NCI-H2029 treated with DMSO at 0.1 percent for 48 hours (cell line): ENCODE measurements at regions not wholly inside any gene's neighbourhood (a gene's known extent, or its start where the extent isn't known, plus 50 kb on each side); places are given as distances from the start of the nearest gene placed in this dataset.

ENCODE experiments used
- DNase-seq: peaks from one replicate; lab custom pipeline; 2025; lab: John Stamatoyannopoulos, UW

DNA sequence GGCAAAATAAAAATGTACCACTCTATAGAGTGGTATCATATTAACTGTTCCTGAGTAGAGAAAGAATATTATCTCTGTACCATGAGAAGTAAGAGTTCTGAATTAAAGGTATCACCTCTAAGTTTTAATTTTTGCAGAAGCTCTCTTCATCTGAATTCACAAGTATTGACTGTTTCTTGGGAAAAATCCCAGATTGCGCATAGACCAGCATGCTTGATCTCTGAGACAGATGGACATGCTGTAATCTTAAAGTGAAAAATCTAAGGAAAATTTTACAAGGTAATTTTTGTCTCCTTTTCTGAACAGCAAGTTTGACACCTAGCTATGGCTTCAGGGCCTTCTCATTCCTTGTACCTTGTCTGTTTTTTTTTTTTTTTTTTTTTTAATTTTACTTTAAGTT, 1050.7 kb upstream of the RBFOX1 start:
- DNase-seq: no peak

DNA sequence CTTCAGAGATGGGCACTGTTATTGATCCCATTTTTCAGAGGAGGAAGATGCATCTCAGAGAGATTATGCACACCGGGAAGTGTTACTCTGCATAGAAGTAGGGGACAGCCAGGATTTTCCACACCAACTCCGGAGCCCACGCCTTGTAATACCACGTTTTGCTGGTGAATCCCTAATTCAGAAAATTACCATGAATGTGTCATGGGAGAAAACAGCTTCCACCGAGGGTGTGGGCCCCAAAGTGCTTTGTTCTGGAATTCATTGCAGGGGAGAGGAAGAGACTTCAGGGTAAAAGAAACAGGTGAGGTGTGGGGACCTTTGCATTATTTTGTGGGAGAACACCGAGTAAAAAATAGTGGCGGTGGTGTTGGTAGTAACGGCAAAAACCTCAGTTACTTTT, 1051.4 kb upstream of the RBFOX1 start:
- no peak for DNase-seq

DNA sequence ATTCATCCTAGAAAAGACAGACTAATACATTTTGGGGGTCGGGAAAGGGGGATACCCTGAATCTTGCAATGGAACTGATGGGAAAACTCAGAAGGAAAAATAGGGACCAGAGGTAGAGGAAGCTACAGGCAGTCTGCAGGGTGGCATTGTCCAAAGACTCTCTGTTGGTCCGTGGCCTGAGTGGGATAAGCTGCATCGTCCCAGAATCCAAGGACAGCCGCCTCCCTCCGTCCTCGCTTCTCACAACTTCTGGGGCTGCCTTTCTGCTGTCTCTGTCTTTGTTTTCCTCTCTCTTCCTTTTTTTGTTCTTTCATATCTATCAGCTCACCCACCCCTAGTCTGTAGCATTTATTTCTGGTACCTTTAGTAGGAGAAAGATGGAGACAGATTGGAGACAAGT, 1052.6 kb upstream of the RBFOX1 start:
- no peak for DNase-seq

DNA sequence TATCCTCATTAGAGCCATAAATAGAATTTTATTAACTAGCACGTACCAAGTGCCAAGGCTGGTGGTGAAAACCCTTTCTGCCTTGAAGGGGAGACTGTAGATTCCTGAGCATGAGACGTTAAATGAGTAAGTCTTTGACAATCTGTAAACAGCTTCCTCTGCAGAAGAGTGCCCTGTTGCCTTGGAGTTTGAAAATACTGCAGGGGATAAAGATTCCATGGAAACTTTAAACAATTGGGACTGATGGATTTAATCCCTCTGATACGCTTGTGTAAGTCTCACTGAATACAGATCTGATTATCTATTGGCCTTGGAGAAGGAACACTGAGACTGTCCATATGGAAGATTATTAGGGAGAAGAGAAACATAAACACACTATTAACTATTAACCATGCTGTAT, 1053.4 kb upstream of the RBFOX1 start:
- no peak for DNase-seq

DNA sequence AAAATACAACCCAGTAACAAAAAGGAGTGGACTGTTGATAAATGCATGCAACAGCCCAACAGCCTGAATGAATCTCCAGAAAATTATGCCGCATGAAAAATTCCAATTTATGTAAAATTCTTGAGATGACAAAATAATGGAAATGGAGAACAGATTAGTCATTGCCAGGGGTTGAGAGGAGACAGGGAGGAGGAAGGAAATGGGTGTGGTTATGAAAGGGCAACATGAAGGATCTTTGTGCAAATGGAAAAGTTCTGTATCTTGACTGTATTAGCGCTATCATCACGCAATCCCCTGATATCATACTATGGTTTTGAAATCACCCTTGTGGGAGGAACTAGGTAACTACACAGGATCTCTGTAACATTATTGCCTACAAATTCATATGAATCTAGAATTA, 1058.3 kb upstream of the RBFOX1 start:
- no peak for DNase-seq

DNA sequence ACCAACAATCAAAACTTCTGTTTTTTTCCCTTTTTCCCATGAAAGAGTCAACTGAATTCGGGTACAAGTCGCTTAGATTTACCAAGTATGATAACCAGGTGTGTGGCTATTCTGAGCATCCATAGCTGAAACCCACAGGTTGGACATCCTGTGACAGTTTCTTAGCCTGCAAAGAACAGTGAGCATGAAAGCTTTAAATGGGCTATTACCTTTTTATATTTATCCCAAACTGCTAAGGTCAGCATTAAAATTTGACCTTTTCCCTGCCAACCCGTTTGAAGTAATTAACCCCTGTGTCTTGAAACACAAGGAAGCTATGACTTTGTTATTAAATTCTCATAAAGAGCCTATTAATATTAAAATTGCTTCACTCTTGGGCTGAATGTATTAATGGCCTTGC, 1065.0 kb upstream of the RBFOX1 start:
- DNase-seq: no peak

DNA sequence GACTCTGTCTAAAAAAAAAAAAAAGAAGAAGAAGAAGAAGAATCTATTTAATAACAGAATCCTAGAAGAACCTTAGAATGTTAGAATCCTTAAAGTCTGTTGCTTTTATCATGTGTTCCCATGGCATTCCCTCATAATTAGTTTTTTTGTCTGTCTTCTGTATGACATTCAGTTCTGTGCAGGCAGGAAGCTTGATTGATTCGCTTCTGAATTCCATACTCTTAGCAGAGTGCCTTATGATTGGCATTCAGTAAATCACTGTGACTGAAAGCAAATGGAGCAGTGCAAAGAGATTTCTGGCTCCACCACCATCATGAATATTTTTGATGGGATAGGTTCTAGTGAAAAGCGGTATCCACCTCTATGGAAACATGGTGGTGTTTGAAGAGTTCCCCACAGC, 1065.9 kb upstream of the RBFOX1 start:
- DNase-seq: no peak

DNA sequence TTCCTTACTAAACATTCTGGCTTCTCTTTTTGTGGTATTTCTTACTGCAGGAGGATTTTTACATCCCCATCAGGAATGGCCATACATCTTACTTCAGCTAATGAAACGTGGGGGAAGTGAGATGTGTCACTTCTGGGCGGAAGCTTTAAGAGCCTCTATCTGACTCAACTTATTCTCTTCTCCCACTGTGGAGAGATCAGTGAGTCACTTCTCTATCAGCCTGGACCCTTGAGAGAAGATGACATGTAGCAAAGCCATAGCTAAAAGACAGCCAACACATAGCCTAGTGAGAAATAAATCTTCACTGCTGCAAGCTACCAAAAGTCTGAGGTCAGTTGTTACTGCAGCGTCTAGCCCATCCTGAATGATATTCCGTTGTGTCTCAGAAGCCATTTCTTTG, 1066.7 kb upstream of the RBFOX1 start:
- no peak for DNase-seq

DNA sequence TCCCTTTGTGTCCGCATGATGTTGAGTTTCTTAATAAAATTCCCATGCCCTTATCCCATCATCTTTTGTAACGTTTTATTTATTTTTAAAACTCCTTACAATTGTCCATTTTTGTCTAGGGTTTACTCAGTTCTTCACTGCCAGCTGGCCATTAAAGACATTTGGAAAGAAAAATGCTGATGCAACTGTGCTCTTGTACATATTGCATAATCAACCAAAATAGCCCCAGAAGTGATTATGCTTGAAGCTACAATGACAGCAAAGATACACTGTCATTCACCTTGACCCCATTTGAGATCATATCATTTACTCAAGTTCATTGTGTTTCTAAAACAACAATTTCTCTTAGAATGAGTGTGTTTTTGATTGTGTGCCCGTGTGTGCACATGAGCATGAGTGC, 1074.6 kb upstream of the RBFOX1 start:
- DNase-seq: no peak

DNA sequence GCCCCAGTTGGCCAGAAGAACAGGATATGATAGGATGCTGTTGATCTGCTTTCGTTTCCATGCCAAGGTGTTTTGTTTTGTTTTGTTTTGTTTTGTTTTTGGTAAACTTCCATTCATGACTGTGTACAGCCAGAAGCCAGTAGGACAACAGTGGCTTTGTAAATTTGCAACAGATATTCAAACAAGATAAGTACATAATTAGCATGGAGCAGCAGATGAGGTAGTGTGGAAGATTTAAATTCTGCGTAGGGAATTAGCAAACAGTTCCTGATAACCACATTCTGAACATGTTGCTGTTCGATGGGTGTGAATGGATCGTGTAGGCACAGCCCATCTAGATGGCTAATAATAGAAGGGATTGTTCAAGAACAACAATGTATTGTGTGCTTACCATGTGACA, 1080.1 kb upstream of the RBFOX1 start:
- DNase-seq: no peak

DNA sequence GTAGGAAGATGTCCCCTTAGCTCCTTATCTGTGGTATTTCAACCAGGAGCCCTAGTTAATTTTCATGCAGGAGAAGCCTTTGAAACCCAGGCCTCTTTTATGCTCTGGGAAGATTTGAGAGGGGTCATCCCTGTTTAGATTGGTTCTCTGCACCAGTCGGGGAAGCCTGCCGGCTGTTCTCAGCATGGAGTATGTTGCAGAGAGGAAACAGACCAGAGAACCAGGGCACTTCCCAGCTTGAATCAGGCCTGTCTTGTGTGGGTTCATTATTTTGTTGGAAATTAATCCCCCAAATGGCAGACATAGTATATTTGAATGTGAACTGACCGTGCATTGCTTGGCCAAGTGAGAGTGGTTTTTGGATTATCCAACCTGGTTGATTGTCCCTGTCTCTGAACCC, 1082.1 kb upstream of the RBFOX1 start:
- no peak for DNase-seq

DNA sequence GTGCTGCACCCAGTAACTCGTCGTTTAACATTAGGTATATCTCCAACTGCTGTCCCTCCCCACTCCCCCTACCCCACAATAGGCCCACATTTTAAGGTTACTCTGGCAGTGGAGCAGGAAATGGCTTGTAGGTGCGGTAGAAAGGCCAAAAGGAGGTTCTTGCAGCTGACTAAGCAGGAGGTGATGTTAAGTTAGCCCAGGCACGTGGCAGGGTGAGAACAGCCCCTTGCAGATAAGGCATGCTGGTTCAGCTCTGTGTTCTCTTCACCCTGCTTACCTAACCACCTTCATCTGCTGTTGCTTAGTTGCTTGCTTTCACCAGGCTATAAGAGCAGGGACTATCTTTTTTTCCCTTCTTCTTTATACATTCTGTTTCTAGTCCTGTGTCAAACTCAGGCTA, 1082.8 kb upstream of the RBFOX1 start:
- no peak for DNase-seq

DNA sequence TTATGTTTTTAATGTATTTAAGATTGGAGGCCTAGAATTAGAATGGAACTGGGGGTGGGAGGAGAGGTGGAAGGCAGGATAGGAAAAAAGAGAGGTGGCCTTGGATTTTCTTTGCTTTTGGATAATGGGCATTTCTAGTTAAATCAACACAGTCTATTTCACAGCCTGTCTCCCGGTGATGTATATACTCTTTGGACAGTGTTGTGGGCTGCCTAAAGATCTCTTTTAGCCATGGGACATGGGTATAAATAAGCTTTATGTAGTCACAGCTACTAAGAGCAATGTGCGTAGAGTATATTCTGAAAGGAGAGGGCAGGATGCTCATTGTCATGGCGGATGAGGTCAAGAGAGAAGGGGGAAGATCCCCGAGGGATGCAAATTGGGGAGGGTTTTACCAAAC, 1084.4 kb upstream of the RBFOX1 start:
- DNase-seq: no peak

DNA sequence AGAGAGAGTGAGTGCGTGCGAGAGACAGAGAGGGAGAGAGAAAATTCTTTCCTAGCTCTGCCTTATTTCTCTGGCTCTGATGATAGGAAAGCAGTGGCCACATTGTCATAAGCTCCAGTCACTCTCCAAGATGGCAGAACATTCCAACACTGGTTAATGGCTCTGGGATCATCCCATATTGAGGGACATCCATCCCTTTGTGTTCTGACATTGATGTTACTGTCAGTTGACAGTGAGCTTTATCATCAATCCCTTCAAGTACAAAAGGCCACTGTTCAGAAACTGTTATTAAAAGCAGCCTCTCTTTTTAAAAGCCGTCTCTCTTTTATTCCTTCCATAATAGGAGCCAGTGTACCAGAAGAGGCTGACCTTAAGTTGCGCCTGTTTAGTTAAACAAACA, 1084.9 kb upstream of the RBFOX1 start:
- no peak for DNase-seq

DNA sequence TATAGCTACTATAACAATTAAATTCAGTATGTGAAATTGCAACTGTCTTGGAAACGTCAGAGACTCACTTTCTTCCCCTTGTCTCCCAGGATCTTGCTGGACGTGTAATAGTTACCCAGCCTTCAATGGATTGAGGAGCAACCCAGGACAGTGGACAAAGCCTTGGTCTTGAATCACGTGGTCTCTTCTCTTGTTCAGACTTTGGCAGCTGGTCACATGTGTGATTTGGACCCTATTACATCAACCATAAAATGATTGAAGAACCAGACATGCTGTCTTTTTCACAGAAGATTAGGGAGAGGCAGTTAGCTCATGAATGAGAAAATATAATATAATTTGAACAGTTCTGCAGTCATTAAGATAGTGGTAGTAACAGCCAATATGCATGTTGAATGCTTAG, 1085.5 kb upstream of the RBFOX1 start:
- no peak for DNase-seq

DNA sequence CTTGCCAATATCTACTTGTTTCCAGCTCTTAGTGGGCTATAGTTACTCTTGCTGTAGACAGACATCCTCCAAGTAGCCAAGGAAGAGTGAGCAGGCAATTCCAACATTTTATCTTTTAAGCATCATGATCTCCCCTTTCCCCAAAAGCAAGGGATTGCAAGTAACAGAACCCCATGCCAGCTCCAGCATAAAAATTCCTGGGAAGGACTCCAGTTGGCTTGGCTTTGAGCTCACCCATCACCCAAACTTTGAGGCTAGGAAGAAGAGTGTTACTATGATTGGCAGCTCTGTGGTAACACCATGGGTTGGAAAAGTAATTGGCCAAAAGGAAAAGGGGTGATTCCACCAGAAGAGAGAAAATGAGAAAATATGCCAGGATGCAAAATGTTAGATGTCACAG, 1086.4 kb upstream of the RBFOX1 start:
- no peak for DNase-seq

DNA sequence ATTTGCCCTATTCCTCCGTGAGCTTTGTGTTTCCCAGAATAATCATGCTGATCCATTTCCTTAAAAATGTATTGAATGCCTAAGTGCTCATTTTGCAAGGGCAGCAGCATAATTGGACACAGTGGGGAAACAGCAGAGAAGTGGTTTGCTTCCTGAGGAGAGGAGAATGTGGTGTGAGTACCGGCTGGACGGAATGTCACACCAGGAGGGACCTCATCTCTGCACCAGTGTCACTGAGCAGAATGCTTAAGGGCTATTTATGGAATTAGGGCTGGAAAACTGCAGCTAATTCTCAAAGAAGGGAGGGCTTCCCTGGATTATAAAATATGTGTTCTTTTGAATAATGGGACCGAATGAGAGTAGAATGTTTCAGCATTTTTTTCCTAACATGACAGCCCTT, 1100.6 kb upstream of the RBFOX1 start:
- DNase-seq: no peak

DNA sequence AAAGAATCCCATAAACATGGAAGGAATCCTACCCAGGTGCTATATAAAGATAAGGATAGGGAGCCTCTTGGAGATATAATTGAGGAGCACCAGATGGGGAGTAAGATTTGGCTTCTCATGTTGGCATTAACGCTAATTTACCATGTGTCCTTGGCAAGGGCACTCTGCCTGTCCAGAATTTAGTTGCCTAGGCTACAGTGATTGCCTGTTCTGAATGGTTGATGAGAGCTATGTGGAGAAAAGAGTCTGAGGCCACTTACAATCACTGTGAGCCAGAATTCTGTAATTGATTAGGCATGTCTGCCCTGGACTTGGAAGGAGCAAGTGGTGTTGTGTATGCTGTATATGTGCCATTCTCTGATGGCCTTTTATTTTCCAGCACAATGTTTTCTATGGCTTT, 1101.2 kb upstream of the RBFOX1 start:
- DNase-seq: no peak

DNA sequence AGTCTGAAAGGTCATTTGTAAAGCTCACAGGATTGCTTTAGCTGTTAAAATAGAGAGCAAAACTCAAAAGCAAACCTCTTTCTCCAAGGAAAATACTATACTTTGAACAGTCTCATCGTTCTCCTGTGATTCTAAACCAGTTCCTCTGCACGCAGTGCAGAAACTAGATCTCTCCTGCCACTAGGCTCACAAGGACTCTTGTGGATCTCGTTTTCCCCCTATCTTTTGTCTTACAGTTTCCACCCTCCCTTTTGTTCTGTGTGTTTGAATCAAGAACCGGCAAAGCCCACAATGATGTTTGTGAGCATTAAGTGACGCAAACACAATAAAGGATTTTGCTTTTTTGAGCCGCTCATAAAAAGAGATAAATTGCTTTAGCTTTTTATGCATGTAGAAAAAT, 1103.5 kb upstream of the RBFOX1 start:
- peak; percentile 43 for DNase-seq

DNA sequence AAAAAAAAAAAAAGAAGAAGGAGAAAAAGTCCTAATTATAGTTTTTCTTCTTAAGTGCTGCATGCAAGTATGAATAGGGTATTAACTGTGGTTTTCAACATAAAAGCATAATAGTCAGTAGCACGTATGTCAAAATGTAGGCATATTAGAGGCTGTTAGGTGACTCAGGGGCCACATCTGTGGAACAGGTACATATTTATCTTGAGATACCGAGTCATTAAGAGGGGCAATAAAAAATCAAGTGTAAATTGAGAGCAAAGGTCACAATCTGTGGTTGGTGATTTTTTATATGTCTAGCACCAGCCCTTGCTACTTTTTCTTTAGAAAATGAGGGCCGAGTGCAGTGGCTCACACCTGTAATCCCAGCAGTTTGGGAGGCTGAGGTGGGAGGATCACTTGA, 1113.8 kb upstream of the RBFOX1 start:
- no peak for DNase-seq

DNA sequence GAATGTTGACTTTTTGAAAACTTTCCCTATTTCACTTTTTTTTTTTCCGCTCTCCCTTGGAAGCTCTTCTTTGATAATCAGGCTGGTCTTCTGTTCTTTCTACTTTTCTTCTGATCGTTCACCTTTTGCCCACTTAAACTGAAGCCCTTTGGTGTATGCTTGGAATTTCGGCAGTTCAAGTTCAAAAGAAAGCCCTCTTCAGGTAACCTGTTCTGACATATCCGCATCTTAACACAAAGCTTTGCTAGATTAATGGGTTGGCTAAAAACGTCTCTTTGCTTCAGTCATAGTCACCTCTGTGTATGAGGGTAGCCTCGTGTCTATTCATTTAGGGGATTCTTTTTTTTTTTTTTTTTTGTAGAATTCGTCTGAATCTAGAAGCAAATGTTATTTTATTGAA, 1115.8 kb upstream of the RBFOX1 start:
- no peak for DNase-seq

DNA sequence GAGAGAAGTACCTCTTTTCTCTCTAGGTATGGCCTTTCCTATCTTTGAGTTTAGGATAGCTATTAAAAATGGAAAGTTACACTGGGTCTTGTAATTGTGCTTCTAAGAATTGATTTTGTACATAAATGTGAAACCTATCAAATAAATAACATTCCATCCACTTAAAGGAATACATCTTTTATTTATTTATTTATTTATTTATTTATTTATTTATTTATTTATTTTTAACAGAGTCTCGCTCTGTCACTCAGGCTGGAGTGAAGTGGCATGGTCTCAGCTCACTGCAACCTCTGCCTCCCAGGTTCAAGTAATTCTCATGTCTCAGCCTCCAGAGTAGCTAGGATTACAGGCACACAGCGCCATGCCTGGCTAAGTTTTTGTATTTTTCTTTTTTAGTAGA, 1114.0 kb upstream of the EEF2KMT start:
- DNase-seq: no peak

DNA sequence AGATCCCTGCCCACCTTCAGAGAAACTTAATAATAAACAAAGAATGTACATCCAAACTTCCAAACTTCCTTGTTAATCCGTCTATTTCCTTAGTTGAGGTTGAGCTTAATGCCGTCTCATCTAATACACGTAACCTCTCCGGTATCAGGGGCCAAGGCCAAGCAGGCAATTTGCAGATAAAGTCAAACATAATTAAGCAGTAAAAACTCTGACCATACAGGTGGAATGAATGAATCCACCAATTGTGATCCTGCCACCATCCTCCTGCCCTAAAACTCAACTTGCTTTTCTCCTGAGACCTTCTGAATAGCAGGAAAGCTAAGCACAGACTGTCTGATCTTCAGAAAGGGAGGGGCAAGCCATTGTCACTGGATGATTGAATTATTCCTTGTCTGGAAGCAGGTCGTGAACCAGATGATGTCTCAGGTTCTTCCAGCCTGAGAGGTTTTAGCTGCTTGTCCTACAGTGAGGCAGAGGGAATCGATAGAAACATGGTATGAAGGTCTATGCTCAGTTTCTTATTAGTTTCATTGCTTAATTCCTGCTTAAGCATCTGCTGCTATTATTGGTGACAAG, 1111.8 kb upstream of the EEF2KMT start:
- DNase-seq: no peak

DNA sequence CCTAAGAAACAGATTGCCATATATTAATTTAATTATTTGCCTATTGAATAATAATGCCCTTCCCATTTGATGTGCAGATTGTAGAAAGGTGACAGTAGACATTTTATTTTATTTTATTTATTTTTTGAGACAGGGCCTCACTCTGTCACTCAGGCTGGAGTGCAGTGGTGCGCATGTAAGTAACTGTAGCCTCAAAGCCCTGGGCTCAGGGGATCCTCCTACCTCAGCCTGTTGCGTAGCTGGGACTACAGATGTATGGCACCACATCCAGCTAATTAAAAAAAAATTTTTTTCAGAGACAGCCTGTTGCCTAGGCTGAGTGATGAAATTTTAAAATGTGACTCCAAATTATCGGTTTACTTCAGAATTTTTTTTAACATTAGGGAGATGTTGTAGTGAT, 1110.0 kb upstream of the EEF2KMT start:
- no peak for DNase-seq

DNA sequence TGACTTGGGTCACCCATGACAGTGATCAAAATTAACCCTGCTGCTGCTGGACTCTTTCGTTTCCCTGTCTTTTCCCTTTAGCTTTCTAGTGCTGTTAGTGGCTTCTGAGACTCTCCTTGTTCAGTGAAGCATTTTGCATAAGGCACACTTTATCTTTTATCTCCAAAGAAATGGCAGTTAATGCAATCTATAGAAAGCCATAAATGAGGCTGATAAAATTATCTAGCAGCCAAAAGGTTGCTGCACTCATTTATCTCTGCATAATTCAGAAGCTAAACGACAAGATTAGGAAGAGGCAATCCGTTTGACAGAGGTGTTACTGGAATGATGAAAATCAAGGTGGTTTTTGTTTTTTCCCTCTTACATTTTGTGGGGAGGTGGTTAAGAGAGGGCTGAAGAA, 1109.5 kb upstream of the EEF2KMT start:
- no peak for DNase-seq
